Islet of Langerhans (tissue), 1 donor: ENCODE measurements at regions not wholly inside any gene's neighbourhood (a gene's known extent, or its start where the extent isn't known, plus 50 kb on each side); places are given as distances from the start of the nearest gene placed in this dataset.

Experiments used
- FAIRE-seq: peaks from one replicate; lab custom pipeline; 2011; peaks lifted over from hg19 to GRCh38; lab: Jason Lieb, UNC

GRCh38 chr1:30316056-30316455 lies 407.3 kb downstream of the MATN1 start:
- FAIRE-seq = no peak

GRCh38 chr1:30315185-30315960 lies 408.0 kb downstream of the MATN1 start:
- no peak for FAIRE-seq

- no peak for FAIRE-seq
Measured at GRCh38 chr1:30314591-30314990, 408.8 kb downstream of the MATN1 start.

GRCh38 chr1:30313584-30313983 lies 409.8 kb downstream of the MATN1 start:
- FAIRE-seq = no peak

GRCh38 chr1:30313176-30313575 lies 410.2 kb downstream of the MATN1 start:
- no peak for FAIRE-seq

GRCh38 chr1:30312226-30312625 lies 411.2 kb downstream of the MATN1 start:
- FAIRE-seq = no peak

- no peak for FAIRE-seq
Measured at GRCh38 chr1:30311749-30312148, 411.6 kb downstream of the MATN1 start.

GRCh38 chr1:30310966-30311742 lies 412.2 kb downstream of the MATN1 start:
- no peak for FAIRE-seq

- FAIRE-seq = no peak
Measured at GRCh38 chr1:30307182-30307581, 416.2 kb downstream of the MATN1 start.

GRCh38 chr1:30305519-30305918 lies 417.9 kb downstream of the MATN1 start:
- FAIRE-seq = no peak

GRCh38 chr1:30305061-30305460 lies 418.3 kb downstream of the MATN1 start:
- FAIRE-seq = no peak

GRCh38 chr1:30304080-30304479 lies 419.3 kb downstream of the MATN1 start:
- no peak for FAIRE-seq

- FAIRE-seq = no peak
Measured at GRCh38 chr1:30303387-30303786, 420.0 kb downstream of the MATN1 start.

GRCh38 chr1:30302858-30303257 lies 420.5 kb downstream of the MATN1 start:
- no peak for FAIRE-seq

GRCh38 chr1:30300669-30301068 lies 422.7 kb downstream of the MATN1 start:
- no peak for FAIRE-seq

- FAIRE-seq = no peak
Measured at GRCh38 chr1:30299393-30299792, 424.0 kb downstream of the MATN1 start.

GRCh38 chr1:30295674-30296073 lies 427.7 kb downstream of the MATN1 start:
- no peak for FAIRE-seq

- peak; percentile 21 for FAIRE-seq
Measured at GRCh38 chr1:30295266-30295665, 428.1 kb downstream of the MATN1 start.

- FAIRE-seq = no peak
Measured at GRCh38 chr1:30294508-30294907, 428.9 kb downstream of the MATN1 start.

GRCh38 chr1:30292451-30292850 lies 430.9 kb downstream of the MATN1 start:
- FAIRE-seq = no peak

GRCh38 chr1:30291526-30291925 lies 431.9 kb downstream of the MATN1 start:
- no peak for FAIRE-seq

- peak; percentile 56 for FAIRE-seq
Measured at GRCh38 chr1:30290581-30290980, 432.8 kb downstream of the MATN1 start.

- no peak for FAIRE-seq
Measured at GRCh38 chr1:30287976-30288375, 435.4 kb downstream of the MATN1 start.
